Dedifferentiated amniotic fluid mesenchymal stem cell (primary cell): ENCODE measurements at regions not wholly inside any gene's neighbourhood (a gene's known extent, or its start where the extent isn't known, plus 50 kb on each side); places are given as distances from the start of the nearest gene placed in this dataset.

Source experiments
- DNase-seq: peaks from one replicate; pipeline ENCODE4 v3.0.0-alpha.2; 2016; ENCODE audit errors: extremely low spot score

GRCh38 chrX:112147206-112147605 is 64.6 kb upstream of the TRPC5 start:
- no peak for DNase-seq

DNA sequence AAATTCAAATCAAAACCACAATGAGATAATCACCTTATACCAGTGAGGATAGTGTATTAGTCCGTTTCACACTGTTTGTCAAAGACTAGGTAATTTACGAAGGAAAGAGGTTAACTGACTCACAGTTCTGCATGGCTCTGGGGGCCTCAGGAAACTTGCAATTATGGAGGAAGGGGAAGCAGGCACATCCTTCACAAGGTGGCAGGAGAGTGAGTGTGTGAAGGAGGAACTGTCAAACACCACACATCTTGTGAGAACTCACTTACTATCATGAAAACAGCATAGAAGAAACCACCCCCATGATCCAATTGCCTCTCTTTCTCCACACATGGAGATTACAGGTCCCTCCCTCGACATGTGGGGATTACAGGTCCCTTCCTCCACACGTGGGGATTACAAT is 54.7 kb upstream of the TRPC5 start:
- no peak for DNase-seq
